Mesenteric fat pad (tissue), 1 donor: ENCODE measurements at regions not wholly inside any gene's neighbourhood (a gene's known extent, or its start where the extent isn't known, plus 50 kb on each side); places are given as distances from the start of the nearest gene placed in this dataset.

Experiments
- DNase-seq: peaks from one replicate; pipeline ENCODE4 v3.0.0-alpha.2; 2020; ENCODE audit warnings: low spot score
- donor health status: DM: yes; HTN: yes; CAD: no.

GRCh38 chr4:8737075-8737474 is 134.6 kb downstream of the HMX1 start:
- no peak for DNase-seq

DNA sequence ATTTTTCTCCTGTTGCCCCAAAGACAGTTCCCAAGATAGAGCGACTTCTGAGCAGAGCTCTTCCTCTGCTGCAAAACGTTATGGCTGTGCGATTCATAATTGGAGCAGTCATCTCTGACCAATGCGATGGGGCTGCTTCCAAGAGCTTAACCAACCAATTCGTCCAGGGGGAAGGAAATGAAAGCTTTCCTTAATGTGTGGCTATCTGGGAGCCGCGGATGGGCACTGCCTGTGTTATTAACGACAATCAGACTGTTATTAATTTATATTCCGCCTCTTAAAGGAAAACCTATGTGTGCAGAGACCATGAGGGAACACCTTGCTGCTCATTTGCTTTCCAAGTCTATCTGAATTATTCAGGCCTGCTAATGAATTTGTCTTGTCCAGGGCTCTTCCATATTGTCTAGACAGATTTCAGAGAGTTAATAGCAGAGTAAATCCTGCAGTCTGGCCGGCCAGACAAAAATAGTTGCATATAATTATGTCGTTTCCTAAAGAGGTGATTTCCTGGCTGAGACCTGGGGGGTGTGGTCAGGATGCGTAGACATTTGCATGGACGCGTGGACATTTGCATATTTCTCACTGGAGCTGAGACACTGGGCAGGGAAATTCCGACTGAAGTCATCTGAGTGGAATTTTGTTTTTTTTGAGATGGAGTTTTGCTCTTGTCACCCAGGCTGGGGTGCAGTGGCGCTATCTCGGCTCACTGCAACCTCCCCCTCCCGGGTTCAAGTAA is 135.4 kb downstream of the HMX1 start:
- no peak for DNase-seq

DNA sequence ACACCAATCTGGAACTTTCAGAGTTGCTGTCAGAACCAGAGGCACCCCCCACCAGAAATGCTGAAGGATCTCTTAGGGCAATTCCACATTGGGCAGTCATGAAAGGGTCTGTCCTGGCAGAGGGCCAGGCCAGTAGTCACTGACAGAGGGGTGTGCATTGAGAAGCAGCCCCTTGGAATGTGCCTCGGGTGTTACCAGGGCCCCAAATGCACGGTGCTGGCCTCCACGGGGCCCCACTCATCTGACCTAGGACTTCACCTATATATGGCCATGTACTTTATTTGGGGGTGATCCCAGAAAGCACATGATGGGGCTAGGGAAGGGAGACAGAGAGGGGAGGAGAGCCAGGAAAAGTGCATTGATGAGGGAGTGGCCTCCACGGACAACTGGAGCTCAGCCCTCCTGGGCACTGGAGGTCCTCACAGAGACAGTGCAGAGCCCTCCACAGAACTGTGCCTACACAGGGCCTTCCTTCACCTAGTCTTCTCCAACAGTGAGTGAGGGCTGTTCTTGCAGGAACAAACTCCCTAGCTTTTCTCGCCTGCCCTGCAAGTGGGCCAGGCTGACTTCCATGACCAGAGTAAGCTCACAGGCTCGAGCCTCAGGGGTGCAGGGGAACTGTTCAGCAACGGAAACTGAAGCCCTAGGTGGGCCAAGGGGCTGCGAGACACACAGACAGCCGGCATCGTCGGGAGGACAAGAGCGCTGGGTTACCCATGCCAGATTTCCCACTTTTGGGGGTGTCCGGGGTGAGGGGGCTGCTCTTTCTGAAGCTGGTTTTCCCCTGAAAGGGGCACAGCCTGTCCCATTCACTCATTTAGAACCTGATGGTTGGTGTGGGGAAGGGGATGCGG is 136.2 kb downstream of the HMX1 start:
- DNase-seq: no peak

GRCh38 chr4:8732681-8733243 is 138.9 kb downstream of the HMX1 start:
- no peak for DNase-seq

DNA sequence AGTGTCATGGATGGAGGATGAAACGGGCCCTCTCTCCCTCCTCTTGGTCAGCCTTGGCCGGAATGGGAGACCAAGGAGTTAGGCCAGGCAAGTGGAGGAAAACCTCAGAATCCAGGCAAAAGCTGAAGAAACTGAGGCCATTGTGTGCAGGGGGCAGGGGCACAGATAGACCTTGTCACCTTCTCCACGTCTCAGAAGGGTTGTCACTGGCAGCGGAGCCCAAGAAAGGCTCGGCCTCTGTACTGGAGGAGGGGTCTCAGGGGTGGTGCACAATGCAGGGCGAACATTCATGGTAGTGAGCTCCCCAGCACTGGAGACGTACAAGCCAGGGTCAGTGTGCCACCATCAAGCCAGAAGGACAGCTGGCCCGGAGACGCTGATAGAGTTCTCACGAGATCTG is 139.5 kb downstream of the CPZ start:
- peak; percentile 84 for DNase-seq

DNA sequence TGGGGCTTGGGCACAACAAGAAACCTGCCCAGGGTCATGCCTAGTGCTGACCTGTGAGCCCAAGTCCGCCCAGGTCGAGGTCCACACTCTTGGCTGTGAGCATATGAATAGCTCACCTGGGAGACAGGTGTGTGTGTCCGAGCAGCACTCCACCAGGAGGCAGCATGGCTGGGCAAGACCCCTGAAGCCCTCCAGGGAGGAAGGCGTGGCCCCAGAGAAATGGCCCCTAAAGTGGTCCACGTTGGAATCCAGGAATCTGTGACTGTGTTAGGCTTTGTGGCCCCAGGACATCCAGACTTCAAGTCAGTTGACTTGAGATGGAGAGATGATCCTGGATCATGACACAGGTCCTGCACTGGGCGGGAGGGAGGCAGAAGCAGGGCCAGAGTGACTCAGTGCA is 138.8 kb downstream of the CPZ start:
- DNase-seq: no peak

GRCh38 chr4:8730681-8731080 is 138.1 kb downstream of the CPZ start:
- no peak for DNase-seq

- no peak for DNase-seq
Observed at GRCh38 chr4:8730159-8730558, 137.6 kb downstream of the CPZ start.

DNA sequence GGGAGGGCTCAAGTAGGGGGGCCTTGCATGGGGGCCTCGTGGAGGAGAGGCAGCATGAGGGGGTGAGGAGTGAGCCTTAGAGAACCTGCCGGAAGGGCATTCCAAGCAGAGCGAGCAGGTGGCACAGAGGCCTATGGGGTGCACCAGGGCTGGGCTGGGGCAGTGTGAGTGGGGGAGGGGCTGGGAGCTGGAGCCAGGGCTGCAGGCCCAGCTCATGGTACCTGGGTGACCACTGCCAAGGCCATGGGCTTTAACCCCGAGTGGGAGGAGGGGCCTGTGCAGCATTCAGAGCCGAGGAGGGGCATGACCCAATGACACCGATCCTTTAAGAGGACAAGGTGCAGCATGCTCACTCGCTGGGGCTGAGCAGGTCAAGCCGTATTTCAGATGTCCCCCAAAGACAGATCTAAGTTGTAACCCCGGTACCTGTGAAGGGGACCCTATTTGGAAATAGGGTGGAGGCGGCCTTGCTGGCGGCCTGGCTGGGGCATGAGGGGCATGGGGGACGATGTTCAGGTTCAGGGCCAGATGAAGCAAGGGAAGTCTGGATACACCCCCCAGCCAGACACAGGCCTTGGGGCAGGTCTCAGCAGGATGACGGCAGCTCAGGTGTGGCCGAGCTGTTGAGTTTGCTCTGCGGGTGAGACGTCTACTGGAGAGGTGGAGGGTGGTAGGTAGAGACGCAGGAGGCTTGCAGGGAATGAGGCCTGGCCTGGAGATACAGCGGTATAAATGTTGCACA is 137.0 kb downstream of the CPZ start:
- no peak for DNase-seq

DNA sequence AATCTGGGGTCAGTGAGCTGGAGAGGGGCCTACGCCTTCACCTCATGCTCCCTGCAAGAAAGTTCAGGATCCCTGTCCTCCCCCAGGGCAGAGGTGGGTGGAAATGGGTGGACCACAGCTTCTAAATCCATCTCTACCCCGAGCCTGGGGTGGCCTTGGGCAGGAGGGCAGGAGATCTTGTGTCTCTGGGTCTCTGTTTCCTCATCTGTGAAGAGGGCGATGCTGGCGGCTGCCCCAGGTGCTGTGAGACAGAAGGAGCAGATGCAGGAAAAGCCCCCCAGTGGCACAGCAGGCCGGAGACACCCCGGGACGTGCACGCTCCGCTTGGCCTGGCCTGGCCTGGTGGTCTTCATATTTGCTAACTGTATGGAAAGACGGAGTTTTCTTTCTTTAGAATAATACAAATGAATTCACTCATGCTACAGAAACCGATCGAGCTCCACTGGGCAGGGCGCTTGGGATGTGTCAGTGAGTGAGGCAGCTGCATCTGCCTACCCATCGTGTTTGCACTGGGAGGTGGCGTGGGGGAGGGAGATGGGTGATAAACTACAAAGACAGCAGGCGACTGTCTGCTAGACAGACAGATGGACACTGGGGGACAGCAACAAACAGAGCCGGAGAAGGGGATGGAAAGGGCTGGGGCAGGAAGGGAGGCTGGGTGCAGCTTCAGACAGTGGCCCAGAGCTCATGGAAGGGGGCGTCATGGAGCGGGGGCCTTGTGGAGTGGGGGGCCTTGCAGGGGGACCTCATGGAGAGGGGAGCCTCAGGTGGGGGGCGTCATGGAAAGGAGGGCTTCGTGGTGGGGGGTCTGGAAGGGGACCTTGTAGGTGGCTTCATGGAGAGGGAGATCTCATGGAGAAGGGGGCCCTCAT is 136.2 kb downstream of the CPZ start:
- DNase-seq: peak; percentile 60

DNA sequence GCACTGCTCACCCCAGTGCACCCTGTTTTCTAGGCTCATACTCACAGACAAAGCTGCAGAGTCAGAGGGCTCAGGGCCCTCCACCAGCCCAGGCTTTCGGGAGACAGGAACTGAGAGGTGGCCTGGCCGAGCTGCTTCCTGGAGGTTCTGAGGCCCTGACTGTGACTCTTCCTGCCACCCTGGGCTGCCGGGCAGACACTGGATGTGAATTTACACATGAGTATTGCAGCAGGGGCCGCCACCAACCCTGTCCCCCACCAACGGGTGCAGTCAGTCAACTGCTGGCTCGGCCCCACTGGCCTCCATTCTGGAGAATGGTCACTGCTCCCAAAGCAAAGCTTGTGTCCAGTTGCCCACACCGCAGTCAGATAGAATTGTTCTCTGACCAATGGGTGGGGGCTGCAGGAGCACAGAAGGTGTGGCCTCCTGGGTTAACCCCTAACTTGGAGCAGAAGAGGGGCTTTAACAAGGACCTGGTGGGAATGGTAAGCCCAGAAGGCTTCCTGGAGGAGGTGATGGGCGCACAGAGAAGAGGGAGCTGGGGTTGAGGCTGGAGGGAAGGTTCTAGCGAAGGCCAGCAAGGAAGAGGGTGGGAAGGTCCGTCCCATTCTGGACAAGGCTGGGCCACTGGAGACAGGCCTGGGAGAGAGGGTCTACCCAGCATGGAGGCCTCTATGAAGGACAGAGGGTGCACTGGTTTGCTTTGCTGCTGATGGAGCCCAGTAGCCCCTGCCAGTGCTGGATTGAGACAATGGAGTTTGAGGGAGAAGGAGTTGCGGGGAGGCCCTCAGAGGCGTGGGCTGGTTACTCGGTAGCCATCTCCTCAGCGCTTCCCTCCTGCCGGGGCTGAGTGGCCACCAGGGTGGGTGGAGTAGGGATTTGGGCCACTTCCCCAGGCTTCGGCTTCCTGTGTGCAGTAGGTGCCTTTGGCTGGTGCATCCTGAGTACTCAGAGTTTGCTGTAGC is 135.3 kb downstream of the CPZ start:
- DNase-seq: peak; percentile 83

- peak; percentile 67 for DNase-seq
Observed at GRCh38 chr4:8727131-8727530, 134.6 kb downstream of the CPZ start.

GRCh38 chr4:8726344-8726851 is 133.8 kb downstream of the CPZ start:
- peak; percentile 39 for DNase-seq

DNA sequence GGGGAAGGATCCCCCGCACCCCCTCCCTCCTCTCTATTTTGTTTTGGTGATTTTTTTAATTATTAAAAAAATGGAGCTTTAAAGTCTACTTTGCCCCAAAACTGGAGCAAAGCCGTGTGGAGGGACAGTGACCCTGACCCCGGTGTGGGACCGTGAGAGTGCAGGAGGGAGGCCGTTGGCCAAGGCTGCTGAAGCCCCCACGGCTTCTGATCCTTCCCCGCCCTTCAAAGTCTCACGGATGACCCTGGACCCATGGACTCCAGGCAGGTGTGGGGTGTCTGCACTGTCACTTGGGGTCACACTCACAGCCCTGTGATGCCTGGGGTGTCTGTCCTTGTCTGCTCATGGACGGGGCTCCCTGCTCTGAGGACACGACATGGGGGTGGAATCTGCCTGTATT is 133.3 kb downstream of the CPZ start:
- no peak for DNase-seq

DNA sequence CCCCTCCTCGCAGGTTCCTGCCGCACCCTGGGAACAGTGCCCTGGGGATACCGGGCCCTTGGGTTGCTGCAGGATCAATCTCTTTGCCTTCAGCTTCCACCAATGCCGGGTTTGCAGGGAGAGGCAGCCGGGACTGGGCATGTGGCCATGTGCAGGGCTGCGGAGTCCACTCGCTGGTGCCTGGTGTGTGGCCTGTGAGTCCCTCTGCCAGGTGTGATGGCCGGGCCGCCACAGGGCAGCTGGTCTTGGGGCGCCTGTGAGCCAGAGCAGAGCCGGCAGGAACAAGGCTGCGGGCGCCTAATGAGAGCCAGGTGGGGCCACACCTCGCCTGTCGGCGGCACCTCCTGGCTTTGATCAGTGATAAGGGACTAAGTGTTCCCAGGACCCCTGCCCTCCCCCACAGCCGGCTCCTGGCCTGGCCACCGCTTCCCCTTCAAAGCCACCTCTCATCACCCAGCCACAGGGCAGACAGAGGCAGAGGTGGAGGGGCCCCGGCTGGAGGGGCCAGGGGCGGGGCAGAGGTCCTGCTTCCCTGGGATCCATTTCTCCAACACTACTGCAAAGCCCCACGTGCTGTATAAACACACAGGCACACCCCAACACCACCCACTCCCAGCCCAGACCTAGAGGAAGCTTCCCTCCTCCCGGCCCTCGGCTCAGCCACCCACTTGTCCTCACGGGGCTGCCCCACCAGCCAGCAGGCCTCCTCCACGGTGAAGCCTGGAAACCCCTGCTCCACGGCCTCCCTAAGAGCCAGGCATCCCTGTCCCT is 132.7 kb downstream of the CPZ start:
- DNase-seq: peak; percentile 87

DNA sequence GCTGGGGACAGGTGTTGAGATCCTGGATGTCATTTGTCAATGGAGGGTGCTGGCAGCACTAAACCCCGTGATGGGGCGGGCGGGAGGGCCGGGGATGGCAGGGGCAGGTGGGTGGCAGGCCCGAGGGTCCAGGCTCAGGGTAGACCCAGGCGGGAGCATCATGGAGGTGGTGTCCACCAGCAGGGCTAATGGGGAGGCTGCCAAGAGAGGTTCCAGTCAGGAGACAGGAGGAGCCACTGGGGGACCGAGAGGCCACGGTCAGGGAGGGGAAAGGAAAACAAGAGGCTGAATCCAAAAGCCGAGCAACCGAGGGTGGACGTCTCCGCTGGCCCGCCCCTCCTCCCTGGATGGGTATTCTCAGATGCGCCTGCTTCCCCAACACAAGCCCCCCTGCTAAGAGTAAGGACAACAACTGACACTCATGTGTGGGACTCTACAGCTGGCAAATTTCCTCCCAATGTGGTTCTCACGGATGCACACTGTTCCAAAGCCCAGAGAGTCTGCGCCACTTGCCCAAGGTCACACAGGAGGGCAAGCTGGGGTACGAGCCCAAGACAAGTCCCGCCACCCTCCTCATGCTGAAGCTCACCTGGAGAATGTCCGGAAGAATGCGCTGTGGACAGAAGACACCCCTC is 132.0 kb downstream of the CPZ start:
- peak; percentile 73 for DNase-seq

DNA sequence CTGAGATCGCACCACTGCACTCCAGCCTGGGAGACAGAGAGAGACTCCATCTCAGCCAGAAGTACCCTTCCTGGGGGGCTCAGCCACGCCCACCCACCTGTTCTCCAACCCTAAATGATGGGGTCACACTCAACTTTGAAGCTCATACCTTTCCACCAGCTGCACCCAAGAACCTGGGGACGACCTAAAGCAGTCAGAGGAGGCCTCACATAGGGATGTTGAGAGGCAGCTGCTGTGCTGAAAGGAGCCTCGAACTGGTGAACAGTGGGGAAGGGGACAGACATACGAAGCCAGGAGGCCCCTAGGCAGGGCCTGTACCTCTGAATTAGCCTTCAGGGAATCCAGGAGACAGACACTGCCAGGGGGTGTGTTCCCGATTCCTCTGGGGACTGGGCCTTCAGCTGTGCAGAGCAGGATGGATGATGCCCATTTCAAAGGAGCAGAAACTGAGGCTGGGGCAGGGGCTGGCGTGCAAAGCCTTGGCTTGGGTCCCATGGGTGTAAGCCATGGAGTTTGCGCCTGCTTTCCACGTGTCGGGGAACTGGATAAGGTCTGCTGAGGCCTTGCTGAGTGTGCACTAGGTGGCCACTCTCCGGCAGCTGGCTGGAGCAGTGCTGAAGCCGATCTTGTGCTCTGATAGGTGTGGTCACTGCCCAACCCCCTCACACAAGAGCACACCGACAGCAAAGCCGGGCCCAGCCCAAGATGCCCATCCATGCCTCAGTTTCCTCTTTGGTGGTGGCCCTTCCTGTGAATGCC is 130.8 kb downstream of the CPZ start:
- DNase-seq: peak; percentile 81
